Natural killer cell (primary cell): ENCODE measurements at regions not wholly inside any gene's neighbourhood (a gene's known extent, or its start where the extent isn't known, plus 50 kb on each side); places are given as distances from the start of the nearest gene placed in this dataset.
A peak's percentile ranks its signal among the peaks of the same experiment; 100 is the strongest.

ENCODE experiments used
- ATAC-seq, 3 donors: fragments of 150-1000 bp in 2 of 3; fragments of 200-7000 bp in 1 of 3; cut with Tn5 transposase; 1 replicate in 1 of 3; 2 replicates in 2 of 3; pipeline ENCODE4 v1.10.0; 2021; ENCODE audit warnings: mild to moderate bottlenecking in 2 of 3, moderate library complexity in 2 of 3
- DNase-seq, 2 donors: peaks; one replicate each; pipeline versions ENCODE4 v3.0.0 to v3.0.0-alpha.2; 2013 to 2021; ENCODE audit warnings: mixed read lengths in 1 of 2
- H3K27ac ChIP-seq: one replicate; pipeline ENCODE4 v1.5.1; 2013; ENCODE audit warnings: mild to moderate bottlenecking, low read length
- H3K27me3 ChIP-seq: one replicate; pipeline ENCODE4 v1.6.1; 2013; ENCODE audit warnings: low read length; ENCODE audit not compliant: control insufficient read depth, insufficient read depth
- H3K36me3 ChIP-seq: one replicate; pipeline ENCODE4 v1.6.1; 2013; ENCODE audit warnings: low read length; ENCODE audit not compliant: control insufficient read depth, insufficient read depth
- H3K4me1 ChIP-seq: one replicate; pipeline ENCODE4 v1.6.1; 2013; ENCODE audit warnings: low read length; ENCODE audit not compliant: control insufficient read depth, insufficient read depth
- H3K4me3 ChIP-seq: one replicate; pipeline ENCODE4 v1.5.1; 2013; ENCODE audit warnings: low read length
- H3K9me3 ChIP-seq: one replicate; pipeline ENCODE4 v1.6.1; 2013; ENCODE audit warnings: low read length; ENCODE audit not compliant: control insufficient read depth, insufficient read depth
- H3K27ac Mint-ChIP-seq, 2 donors: one replicate each; pipeline ENCODE4 v1.8.0; 2022; ENCODE audit warnings: mild to moderate bottlenecking in 2 of 2, mixed read lengths in 2 of 2, moderate library complexity in 1 of 2
- H3K27me3 Mint-ChIP-seq, 2 donors: one replicate each; pipeline ENCODE4 v1.8.0; 2022; ENCODE audit warnings: low read depth in 2 of 2, mixed read lengths in 2 of 2
- H3K36me3 Mint-ChIP-seq: one replicate; pipeline ENCODE4 v1.8.0; 2022; ENCODE audit warnings: mixed read lengths
- H3K4me1 Mint-ChIP-seq, 2 donors: one replicate each; pipeline ENCODE4 v1.8.0; 2022; ENCODE audit warnings: mixed read lengths in 2 of 2
- H3K4me3 Mint-ChIP-seq: one replicate; pipeline ENCODE4 v1.8.0; 2022; ENCODE audit warnings: mild to moderate bottlenecking, moderate library complexity, mixed read lengths
- H3K9me3 Mint-ChIP-seq, 2 donors: one replicate each; pipeline ENCODE4 v1.8.0; 2022; ENCODE audit warnings: mixed read lengths in 2 of 2
- CTCF ChIP-seq: fragments of 200-600 bp; IDR thresholded peaks from one replicate; pipeline ENCODE4 v1.8.0; 2022; ENCODE audit warnings: antibody characterized with exemption
- WGBS: methylation state at CpG from one replicate; pipeline ENCODE4 v1.1.7; 2013; ENCODE audit warnings: missing lambda C conversion rate; ENCODE audit not compliant: insufficient coverage; 5-methylcytosine and 5-hydroxymethylcytosine counted together
- intact Hi-C: fragments of 100-400 bp; cut with micrococcal nuclease; formaldehyde crosslinking; loops from one replicate; pipeline ENCODE4 v1.14.2; 2022

- Mint-ChIP-seq H3K27me3 (no peaks in the 10 kb centered on the region), H3K4me1 (peaks cover 17 to 38% of the 10 kb centered on the region in 2 donors), H3K4me3 (no peak overlapping the region), H3K27ac (no peak overlapping the region), H3K36me3 (peaks cover under 1% of the 10 kb centered on the region), H3K9me3 (no peaks in the 10 kb centered on the region)
- no peaks in the 10 kb centered on the region for H3K4me1 ChIP-seq
- 83% methylated on average over 4 of the region's 4 CpGs for WGBS
- TF ChIP-seq CTCF = no peak
- ATAC-seq (no peak), DNase-seq (no peak)
- H3K36me3 ChIP-seq = no peaks in the 10 kb centered on the region
- intact Hi-C loops = no loop called here
- no peaks in the 10 kb centered on the region for H3K27me3 ChIP-seq
- H3K4me3 ChIP-seq = no peak overlapping the region
- H3K27ac ChIP-seq = no peak overlapping the region
- H3K9me3 ChIP-seq = no peaks in the 10 kb centered on the region
Measured at GRCh38 chr1:198890214-198890930, 251.5 kb downstream of the PTPRC start.

- Histone ChIP-seq H3K27me3 (no peaks in the 10 kb centered on the region), H3K27ac (no peak overlapping the region), H3K4me3 (no peak overlapping the region), H3K9me3 (no peaks in the 10 kb centered on the region), H3K36me3 (peaks cover under 1% of the 10 kb centered on the region), H3K4me1 (no peaks in the 10 kb centered on the region)
- 94% methylated on average over 1 of the region's 1 CpG for WGBS
- H3K9me3 Mint-ChIP-seq = no peaks in the 10 kb centered on the region
- no peak overlapping the region for H3K4me3 Mint-ChIP-seq
- H3K27me3 Mint-ChIP-seq = no peaks in the 10 kb centered on the region
- peaks cover 13% of the 10 kb centered on the region for H3K36me3 Mint-ChIP-seq
- peaks cover 22 to 40% of the 10 kb centered on the region in 2 donors for H3K4me1 Mint-ChIP-seq
- intact Hi-C loops = no loop called here
- no peak for DNase-seq
- no peak for ATAC-seq
- TF ChIP-seq CTCF = no peak
- H3K27ac Mint-ChIP-seq = peak overlapping the region; percentile 23 to 56
Measured at GRCh38 chr1:198892065-198892464, 253.2 kb downstream of the PTPRC start.

- Mint-ChIP-seq H3K9me3 (no peaks in the 10 kb centered on the region), H3K4me1 (peaks cover 22 to 40% of the 10 kb centered on the region in 2 donors), H3K27me3 (no peaks in the 10 kb centered on the region), H3K36me3 (peaks cover 13% of the 10 kb centered on the region), H3K4me3 (no peak overlapping the region), H3K27ac (peak overlapping the region in 1 of 2 donors; percentile 23)
- intact Hi-C loops = no loop called here
- no peak overlapping the region for H3K4me3 ChIP-seq
- no peaks in the 10 kb centered on the region for H3K27me3 ChIP-seq
- 86% methylated on average over 1 of the region's 1 CpG for WGBS
- peaks cover 3% of the 10 kb centered on the region for H3K36me3 ChIP-seq
- TF ChIP-seq CTCF = no peak
- ATAC-seq = no peak
- H3K4me1 ChIP-seq = no peaks in the 10 kb centered on the region
- no peaks in the 10 kb centered on the region for H3K9me3 ChIP-seq
- no peak overlapping the region for H3K27ac ChIP-seq
- no peak for DNase-seq
Measured at GRCh38 chr1:198893141-198893540, 254.3 kb downstream of the PTPRC start.
